ENCODE measurements at regions not wholly inside any gene's neighbourhood (a gene's known extent, or its start where the extent isn't known, plus 50 kb on each side); places are given as distances from the start of the nearest gene placed in this dataset.

DNA sequence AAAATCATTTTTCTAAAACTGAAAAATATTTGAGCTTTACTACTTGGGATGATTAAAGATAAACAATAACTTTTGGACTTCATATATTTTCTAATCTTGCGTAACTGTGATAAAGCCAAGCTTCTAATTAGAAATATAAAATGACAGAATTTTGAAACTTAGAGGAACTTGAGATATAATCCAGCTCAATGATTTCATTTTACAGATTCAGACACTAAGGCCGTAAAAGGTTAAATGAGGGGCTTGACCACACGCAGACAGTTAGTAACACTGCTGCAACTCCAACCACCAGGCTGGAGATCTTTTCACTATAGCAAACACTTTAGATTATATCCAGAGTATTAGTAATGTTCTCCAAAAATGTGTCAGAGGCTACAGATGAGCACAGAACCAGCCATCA, 445.5 kb downstream of the ZEB2 start:
- DNase-seq: no peak

DNA sequence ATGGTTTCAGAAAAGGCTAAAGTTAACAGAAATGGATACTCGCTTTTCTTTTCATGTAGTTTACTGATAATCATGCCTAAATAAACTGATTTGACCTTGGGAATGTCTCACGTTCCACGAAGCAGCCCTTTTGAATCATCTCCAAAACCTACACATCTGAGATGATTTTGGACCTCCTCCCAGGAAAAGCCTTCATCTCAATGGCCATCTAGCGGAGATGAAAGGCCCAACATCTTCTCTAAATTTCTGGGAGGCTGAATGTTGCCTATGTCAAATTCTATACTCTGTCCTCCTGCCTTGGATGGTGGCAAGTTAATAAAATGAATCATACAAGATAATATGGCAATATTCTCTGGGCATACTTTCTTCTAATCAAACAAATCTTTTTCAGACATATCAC, 448.5 kb downstream of the ZEB2 start:
- no peak for DNase-seq

DNA sequence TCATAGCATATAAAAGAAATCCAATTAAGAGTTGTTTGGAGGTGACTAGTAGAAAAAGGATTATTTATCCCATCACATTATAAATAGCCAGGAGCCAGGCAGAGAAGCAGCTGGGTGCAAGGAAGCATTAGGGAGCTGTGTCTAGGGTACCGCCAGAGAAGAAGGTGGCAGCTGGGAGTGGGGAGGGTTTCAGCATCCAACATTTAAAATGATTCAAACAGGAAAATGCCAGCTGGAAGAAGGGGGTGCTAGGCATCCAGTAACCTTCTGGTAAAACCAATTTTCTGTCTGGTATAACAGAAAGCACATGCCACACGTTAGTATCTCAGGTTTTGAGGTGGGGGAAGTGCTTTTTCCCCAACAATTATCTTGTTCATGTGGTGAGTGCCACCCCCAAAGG, 452.4 kb downstream of the ZEB2 start:
- DNase-seq: no peak

DNA sequence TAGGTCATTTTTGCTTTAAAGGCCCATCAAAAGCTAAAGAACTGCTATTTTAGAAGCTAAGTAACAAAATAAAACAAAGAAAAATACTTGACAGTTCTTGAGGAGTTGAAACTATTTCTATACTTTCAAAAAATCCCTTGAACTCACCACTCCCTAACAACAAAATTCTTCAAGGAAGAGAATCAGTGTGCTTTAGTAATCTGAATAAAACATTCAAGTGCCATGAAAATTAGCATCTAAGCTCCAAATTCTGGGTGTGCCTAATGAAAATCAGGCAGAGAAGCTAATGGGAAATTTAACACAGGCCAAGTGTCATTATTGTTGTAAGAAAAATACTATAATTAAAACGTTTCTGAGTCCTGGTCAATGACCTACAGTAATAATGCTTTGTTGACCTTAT, 456.3 kb downstream of the ZEB2 start:
- no peak for DNase-seq

DNA sequence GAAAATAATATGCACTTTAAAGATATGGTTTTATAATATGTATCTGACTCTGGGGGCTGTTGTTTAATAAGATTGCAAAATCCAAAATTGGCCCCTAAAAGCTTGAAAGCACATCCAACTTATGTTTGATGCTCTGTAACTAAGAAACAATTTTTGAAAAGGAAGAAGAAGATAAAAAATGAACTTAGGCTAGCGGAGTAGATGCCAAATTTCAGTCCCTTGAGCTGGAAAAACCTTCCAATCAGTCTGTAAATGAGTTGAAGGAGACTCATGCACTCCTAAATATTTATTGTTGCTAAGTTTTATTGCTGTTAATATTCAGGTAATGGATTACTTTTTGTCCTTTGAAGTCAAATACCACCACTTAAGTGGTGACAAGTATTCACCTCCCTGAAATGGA, 465.0 kb downstream of the ZEB2 start:
- DNase-seq: no peak

DNA sequence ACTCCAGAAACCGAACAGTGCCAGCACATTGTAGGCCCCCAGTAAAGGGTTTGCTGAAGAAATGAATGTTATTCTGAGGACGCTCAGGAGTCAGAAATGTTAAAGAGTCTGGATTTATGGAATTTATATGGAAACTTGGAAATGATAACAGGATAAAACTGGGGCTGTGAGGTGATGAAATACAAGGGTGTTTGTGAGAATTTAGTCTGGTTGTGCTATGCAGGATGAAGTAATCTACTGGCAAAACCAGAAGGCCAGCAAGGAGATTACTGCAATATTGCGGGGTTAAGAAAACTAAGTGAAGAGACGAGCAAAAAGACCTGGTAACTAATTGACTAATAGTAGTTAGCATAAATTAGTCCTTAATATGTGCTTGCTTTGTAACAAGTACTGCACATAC, 467.8 kb downstream of the ZEB2 start:
- DNase-seq: no peak

DNA sequence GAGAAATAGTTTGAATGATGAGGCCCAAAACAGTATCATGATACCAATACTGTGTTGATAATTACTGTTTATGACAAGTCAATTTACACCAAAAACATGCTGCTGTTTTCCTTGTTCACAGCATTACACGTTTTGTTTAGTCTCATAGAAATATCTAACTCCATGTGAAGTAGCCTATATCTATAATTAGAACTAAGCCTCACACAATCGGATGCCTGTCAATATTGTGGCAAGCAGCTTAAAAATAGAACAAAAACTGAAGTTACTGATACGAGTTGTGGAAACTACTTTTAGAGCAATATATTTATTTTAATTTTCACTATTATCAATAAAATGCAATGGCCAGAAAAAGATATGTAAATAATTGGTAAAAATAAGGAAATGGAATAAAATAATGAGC, 470.8 kb downstream of the ZEB2 start:
- DNase-seq: no peak

DNA sequence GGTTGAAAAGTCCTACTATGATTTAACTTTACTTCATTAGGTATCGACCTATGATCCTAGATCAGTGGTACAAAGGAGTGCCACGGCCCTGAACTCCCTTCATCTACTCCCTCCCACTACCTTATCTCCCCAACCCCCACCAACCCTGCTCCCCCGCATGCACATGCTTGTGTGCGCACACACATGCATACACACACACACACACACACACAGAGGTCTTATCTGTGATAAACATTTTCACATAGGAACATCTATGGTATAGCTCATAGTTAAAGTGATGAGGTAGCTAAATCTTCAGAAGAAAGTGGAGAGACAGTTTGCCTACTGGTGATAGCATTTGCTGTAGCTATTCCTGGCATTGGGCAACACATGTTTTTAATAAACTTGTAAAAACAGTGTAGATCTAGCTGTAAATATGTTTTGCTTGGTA, 471.3 kb downstream of the ZEB2 start:
- no peak for DNase-seq

DNA sequence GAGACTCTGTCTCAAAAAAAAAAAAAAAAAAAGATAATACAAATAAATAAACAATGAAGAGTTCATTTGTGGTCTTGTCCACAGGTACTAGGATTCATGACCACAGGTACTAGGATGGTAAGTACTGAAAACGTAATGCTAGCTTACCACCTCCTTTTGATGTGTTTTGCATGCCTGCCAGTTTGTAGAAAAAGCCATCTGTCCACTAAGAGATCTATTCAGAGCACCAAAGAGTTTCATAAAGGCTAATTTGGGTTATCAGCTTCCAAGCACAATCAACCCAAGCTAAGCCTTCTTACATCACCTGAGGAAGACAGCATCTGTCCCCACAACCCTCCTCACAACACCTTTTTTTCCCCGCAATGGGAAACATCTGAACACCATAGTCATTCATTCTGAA, 477.2 kb downstream of the ZEB2 start:
- no peak for DNase-seq

DNA sequence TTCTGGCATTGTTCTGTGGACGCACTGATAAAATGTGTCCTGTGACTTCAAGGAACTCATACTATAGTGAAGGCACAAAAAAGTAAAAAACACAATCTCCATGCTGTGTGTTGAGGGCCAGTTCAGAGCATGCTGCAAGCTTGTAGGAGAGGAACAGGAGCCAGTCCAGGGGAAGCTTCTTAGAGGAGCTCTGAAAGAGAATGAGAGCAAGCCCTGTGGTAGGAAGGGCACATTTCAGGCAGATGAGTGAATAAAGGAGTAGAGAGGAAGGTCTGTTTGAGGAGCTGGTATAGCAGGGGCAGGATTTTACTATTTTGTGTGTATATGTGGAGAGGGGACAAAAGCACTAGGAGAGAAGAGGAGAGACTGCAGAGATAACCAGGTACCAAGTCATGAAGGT, 478.3 kb downstream of the ZEB2 start:
- DNase-seq: no peak

DNA sequence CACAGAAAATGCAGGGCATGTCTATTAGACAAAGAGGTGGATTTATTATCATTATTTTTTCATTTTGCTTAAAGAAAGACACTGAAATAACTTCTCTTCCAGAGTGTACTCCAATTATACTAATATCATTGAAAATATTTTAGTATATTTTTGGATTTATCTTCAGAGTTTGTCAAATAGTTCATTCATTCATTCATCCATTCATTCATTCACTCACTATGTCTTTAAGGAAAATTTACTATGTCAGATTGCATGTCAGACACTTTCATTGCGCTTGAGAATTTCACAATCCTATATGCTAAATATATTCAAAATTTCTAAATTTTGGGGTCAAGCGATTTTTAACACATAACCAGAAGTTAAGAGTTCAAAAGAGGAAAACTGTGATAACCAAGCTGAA, 479.1 kb downstream of the ZEB2 start:
- no peak for DNase-seq

DNA sequence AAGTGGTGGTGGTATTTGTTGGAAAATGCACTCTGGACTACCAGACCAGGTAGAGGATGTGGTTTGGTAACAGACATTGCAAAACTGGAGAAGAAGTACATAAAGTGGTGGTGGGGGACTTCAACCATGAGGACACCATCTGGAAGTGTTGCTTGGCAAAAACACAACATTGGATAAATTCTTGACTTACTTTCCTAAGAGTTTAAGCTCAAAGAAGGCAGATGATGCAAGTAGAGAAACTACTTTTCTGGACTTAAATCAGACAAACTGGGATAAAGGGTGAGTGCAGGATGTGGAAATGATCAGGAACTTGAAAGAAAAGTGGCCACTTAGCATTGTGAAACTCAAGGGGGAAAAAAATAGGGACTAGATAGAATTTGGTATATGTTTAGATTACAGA, 487.4 kb downstream of the ZEB2 start:
- DNase-seq: no peak

DNA sequence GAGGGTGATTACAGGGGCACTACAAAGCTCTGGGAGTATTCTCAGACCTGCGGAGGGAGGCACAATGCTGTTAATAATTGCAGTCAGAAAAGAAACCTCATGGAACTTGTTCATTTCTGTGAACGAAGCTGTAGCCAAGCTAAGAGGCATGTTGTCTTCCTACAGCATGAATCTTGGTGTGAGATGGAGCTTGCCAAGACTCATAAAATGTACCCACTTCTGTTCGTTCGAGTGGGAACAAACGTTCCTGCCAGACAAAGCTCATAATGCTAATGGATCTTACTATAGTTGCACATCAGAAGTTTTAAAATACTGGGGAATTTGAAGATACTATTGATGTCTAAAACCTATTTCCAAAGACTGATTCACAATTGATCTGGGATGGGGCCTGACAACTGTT, 489.1 kb downstream of the ZEB2 start:
- DNase-seq: no peak

DNA sequence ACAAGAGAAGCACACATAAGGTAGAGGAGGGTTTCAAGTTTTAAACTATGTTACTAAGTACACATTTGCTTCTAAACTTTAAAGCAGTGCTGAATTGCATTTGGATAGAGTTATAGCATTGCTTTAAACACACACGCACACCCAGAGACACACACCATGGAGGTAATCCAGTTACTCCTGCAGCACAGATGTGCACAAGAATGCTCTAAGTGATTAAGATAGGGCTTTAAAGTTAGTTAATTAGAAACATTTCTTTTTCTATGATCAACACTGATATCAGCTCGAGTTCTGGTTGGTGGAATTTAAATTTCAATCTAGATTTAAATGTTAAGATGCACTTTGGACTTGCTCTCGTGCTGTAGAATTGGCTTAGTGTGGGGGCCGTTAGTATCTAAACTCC, 492.3 kb downstream of the ZEB2 start:
- DNase-seq: no peak

DNA sequence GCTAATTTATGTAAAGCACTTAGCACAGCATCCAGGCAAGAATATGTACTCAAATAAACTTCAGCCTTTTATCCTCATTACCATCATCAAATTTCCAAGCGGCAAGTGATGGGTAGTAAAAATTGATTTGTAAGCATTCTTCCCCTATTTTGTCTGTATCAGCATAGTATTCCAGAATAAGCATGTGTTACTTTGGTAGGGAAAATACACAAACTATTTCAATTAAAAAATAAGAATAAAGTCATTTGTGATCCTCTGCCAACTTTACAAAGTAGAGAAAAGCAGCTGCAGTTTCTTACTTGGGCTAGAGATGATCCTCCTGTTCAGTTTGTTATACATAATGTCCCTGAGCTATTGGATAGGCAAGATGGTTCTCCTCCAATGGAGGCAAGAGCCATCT, 493.2 kb downstream of the ZEB2 start:
- no peak for DNase-seq

DNA sequence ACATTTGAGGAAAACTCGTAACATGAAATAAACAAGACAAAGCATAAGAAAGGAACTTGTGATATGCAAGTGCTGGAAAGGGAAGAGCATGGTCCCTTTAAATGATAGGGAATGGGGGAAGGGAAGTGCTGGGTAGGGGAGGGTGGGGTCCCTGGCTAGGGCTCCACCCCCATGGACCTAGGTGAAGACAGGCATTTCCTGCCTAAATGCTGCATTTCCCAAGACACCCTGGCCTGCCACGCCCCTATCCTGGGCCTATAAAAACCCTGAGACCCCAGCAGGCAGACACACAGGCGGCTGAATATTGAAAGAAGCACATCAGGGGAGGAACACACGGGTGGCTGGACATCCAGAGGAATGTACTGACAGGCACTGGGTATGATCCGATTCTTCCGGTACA, 499.9 kb downstream of the ZEB2 start:
- no peak for DNase-seq

DNA sequence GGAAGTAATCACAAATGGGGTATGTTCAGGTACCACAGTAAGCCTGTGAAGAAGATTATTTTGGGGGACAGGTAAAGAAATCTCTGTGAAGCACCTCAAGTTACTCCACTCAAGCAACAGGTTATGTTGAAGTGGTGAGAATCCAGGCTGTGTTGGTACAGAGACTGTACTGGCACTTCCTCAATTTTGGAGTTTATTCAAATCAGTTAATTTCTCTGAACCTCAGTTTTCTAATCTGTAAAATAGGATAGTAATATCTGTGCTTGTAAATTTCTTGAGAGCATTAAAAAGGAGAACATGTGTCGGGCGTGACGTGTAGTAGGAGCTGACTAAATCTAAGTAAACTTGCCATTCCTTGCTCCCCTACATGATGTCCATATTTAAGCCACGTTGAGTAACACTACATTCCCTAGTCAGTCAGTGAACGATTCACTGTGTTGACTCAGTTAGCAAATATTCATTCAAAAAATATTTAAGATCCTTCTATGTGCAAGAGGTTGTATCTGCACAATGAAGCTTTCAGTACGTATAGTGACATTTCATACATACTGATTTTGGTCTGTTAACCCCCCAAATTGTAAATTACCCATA, 504.2 kb downstream of the ZEB2 start:
- DNase-seq: no peak

DNA sequence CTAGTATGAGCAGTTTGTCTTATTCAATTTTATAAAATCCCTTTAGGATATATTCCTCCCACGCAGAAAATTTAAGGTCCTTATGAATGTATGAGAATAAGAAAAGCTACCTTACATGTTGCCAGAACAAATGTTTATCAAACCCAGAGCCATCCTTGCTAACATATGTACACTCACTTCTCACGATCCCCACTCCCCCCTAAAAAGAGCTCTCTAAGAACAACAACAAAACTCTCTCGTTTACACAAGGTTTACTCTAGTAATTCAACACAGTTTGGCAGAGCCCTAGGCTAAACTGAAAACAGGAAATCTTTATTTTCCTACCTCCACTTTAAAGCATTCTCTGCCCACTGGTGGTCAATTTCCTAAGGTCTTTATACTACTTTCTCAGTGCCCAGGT, 504.9 kb downstream of the ZEB2 start:
- DNase-seq: no peak

DNA sequence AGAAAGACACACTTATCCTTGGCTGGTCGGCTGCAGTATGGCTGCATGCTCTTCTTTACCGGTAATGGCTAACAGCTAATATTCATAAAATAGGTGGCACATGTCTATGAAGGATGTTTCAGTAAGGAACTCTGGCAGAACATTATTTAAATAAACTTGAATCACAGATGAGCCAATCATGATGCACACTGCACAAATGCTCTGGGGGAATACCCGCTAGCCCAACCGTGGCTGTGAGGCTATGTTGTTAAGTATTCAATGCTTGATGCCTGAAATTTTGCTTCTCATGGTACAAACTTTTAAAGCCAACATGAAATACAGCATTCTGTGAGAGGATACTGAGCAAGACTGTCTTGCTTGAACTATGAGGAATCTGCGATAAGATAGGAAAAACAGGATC, 505.8 kb downstream of the ZEB2 start:
- no peak for DNase-seq

DNA sequence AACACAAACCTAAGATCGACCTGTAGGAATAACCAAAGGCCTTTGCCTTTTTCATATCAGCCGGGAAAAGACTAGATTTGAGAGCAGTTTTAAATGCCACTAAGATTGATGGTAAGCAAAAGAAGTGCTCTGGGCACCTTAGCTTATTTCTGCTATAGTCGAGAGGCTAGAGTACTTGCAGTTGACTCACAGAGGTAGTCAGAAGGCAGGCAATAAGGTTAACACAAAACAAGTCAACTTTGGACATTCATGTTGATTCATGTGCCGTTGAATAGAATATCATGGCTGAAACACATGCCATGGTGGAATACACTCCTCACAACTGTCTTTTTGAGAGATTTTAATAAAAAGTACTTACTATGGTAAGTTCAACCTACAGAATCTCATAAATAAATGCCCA, 507.6 kb downstream of the ZEB2 start:
- no peak for DNase-seq

DNA sequence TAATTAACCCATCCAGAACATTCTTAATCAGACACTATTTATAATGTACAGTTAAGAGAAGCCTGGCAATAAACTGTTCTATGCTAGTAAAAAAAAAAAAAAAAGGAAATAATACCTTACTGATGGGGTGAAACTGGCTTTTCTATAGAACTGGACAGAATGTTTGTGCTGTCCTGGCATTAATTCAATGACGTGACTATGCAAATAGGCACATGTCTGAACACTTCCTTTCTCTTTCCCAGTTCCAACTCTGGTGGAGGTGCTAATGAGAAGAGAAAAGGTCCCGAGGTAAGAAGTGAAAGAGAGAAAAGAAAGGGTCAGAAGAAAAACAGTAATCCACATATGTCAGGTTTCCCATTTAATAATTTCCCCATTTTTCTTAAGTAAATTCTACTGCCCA, 508.4 kb downstream of the ZEB2 start:
- DNase-seq: no peak

DNA sequence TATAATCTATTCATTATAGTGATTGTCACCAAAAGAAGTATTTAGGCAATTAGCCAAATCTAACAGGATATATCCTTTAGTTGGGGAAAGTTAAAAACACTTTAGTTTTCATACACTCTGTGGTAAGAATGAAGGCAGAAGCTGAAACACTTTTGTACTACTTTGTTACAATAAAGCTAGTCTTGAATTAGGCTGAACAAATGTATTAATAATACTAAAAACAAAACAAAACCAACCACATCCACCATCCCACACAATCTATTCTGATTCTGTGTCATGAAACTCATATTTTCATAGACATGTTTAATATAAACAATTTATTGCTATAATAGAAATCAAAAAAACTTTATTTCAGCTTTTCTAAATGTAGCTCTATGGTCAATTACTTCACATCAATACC, 508.8 kb downstream of the ZEB2 start:
- DNase-seq: no peak

DNA sequence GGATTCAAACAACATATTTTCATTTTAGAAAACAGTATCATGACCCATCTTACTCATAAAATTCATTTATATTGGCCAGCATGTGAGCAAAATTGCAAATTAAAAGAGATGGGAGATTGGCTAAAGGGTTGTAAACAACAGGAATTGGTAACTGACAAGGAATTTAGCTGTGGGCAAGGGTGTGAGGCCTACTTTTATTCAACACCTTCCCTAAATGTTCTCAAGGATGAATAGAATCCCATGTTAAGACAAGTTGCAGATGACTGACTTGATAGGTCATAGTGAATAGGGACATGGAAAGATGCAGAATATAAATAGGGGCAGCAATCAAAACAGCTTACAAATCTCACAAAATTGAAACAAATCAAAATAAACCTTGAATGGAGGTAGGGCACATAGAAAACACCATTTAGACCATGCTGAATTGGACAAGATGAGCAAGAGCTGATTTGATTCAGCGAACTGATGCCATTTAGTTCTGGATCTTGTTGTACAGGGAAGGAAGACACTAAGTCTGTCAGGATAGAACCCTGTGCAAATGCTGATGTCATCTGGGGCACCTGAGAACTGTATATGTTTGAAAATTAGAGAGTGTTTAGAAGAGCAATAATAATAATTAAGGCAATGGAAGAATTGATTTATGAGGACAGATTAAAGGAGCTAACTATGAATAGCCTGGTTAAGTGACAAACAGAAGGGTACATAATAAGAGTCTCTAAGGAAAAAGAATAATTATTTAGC, 509.7 kb downstream of the ZEB2 start:
- DNase-seq: no peak

DNA sequence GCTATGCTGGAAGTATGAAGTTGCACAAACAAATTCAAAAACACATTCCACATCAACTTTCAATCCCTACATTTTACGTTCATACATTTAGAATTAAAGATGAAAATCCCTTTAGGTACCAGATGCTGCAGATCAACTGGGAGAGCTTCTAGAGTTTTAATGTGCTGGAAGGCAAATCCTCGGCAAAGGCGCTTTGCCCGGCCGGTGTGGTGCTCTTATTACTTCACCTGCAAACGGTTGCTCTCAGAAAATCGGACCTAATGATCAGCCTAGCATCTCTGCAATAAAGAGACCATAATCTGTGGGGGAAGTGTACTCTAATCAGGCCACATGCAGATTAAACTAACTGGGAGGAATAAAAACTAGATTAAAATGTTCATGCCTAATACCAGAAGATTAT, 513.8 kb downstream of the ZEB2 start:
- no peak for DNase-seq

DNA sequence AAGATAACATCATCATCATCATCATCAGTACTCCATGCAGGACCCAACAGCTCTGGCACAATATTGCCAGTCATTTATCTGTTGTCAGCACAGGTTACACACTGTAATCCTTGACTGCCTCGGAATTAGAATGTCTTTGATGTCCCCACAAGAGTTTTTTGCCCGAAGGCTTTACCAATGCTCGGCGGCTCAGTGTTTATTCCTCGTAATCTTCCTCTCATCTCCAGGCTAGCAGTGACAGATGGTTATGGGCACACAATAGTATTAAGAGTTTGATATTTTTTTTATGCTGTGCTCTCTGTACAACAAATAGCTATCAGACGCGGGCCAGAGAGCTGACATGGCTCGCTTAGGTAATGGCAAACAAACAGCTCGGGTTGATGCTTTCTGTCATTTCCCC, 515.2 kb downstream of the ZEB2 start:
- no peak for DNase-seq

Data from activated CD4-positive, alpha-beta T cell treated with anti-CD3 and anti-CD28 coated beads, Interleukin-10, Interleukin-2, amounts not matched to agents 100 ng/mL and 50 ng/mL, durations not matched to agents 16 hours and 8 hours (primary cell).